ENCODE measurements at regions not wholly inside any gene's neighbourhood (a gene's known extent, or its start where the extent isn't known, plus 50 kb on each side); places are given as distances from the start of the nearest gene placed in this dataset.

DNA sequence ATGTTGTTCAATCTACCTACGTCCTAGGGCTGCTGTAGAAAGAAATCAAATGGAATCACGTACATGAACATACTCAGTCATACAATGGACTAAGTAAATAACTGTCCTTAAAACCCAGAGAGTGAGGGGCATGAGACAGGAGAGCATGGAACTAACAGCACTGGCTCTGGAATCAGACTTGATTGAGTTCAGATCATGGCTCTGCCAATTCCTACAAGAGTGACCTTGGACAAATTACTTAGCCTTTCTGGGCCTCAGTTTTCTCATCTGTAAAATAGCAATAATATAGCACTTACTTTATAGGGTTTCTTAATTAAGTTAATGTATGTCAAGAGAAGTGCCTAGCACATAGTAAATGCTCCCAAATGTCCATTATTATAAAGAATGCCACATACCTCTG is 106.8 kb downstream of the HNRNPLL start:
- TF ChIP-seq CTCF (conservative IDR thresholded peaks at IDR 0.05; ENCODE audit: low read depth) = no peak
- no peak for DNase-seq (ENCODE audit: low spot score)
- H3K27ac ChIP-seq = no peak overlapping the region
- POLR2A ChIA-PET (ENCODE audit: low non-redundant PET) = no interaction called here
- CTCF ChIA-PET = no interaction called here

GRCh38 chr2:38494394-38494793 is 108.3 kb downstream of the HNRNPLL start:
- TF ChIP-seq CTCF (conservative IDR thresholded peaks at IDR 0.05; ENCODE audit: low read depth) = no peak
- H3K27ac ChIP-seq = no peak overlapping the region
- DNase-seq (ENCODE audit: low spot score) = no peak
- ChIA-PET CTCF (no interaction called here), POLR2A (ENCODE audit: low non-redundant PET) (no interaction called here)

DNA sequence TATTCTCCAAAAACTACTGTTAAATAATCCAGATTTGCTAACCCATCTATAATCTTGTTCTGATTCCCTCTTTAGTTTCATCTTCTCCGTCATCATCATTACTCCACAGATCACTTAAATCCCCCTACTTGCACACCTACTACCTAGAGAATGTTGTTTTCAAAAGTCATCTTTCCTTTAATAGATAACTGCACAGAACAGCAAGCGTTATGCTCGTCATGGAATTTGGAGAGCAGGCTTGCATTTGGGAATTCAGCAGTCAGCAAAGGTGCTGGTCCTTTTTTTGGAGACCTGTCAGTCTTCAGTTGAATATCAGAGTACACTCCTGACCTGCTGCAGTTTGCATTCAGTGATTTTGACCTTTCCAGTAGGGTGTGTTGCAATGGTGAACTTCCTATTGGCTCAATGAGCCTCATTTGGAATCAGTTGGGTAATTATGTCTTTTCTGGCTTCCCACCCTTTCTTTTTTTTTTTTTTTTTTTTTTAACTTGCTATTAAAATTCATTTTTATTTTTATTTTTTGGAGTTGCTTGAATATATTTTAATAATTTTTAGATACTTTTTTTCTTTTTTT is 110.6 kb downstream of the HNRNPLL start:
- DNase-seq (ENCODE audit: low spot score) = no peak
- POLR2A ChIA-PET (ENCODE audit: low non-redundant PET) = no interaction called here
- no peak overlapping the region for H3K27ac ChIP-seq
- CTCF ChIA-PET = interaction anchor here (0.6 kb wide), 1 partner anchor 220 kb away, joined by 4 read pairs; no protein-coding TSS in a partner anchor
- TF ChIP-seq CTCF (conservative IDR thresholded peaks at IDR 0.05; ENCODE audit: low read depth) = no peak

DNA sequence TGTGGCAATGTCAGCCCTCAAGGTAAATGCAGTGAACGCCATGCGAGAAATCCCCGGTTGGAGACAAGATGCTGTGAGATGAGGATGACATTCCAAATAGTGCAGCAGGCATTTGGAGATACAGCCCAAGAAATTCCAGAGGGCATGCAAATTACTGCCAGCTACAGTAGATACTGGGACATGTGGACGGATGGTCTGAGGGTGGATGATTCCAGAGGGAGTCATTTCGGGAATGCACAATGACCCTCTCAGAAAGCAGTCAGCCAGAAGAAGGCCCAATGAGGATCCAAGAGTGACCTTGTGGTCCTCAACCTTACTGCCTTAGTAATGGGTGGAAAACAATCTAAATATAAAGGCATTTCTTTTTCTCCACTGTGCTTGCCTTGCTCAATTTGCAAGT is 111.3 kb downstream of the HNRNPLL start:
- H3K27ac ChIP-seq = no peak overlapping the region
- no peak for DNase-seq (ENCODE audit: low spot score)
- CTCF ChIA-PET = interaction anchor here (0.6 kb wide), 1 partner anchor 219 kb away, joined by 4 read pairs; no protein-coding TSS in a partner anchor
- TF ChIP-seq CTCF (conservative IDR thresholded peaks at IDR 0.05; ENCODE audit: low read depth) = no peak
- POLR2A ChIA-PET (ENCODE audit: low non-redundant PET) = no interaction called here

DNA sequence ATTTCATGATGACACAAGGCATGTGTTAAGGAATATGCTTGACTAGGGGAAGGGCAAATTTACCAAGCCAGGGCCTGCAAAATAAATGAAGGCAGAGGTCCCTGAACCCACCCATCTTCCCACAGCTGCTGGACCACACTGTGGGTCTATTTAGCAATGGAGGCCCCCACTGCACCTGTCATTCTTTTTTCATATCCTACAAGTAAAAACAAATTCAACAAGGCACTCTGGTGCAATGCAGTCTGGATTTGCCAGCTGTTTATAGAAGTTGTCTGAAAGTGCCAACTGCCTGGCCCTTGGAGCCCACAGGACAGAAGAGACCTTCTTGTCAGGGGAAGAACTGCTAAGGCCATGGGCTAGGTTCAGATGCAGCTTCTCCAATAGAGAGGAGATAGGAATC is 112.8 kb upstream of the ATL2 start:
- no peak for TF ChIP-seq CTCF (conservative IDR thresholded peaks at IDR 0.05; ENCODE audit: low read depth)
- H3K27ac ChIP-seq = no peak overlapping the region
- CTCF ChIA-PET = interaction anchor here (0.6 kb wide), 1 partner anchor 340 kb away, joined by 3 read pairs; no protein-coding TSS in a partner anchor
- DNase-seq (ENCODE audit: low spot score) = no peak
- POLR2A ChIA-PET (ENCODE audit: low non-redundant PET) = no interaction called here

DNA sequence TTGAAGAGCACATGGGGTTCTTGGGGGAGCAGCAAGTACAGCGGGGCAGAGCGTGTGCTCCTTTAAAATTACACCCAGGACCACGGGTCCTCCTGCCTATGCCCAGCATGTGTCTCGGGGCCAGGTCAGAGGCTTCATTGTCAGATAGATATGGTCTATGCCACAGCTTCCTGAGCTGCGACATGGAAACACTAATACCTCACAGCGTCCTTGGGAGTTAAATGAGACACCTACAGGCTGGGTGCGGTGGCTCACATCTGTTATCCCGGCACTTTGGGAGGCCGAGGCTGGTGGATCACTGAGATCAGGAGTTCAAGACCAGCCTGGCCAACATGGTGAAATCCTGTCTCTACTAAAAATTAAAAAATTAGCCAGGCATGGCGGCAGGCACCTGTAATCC is 110.8 kb upstream of the ATL2 start:
- ChIA-PET POLR2A (ENCODE audit: low non-redundant PET) (no interaction called here), CTCF (no interaction called here)
- no peak overlapping the region for H3K27ac ChIP-seq
- DNase-seq (ENCODE audit: low spot score) = no peak
- TF ChIP-seq CTCF (conservative IDR thresholded peaks at IDR 0.05; ENCODE audit: low read depth) = no peak

Measured in RWPE1 (cell line).